HG03066 (cell line): ENCODE measurements at regions not wholly inside any gene's neighbourhood (a gene's known extent, or its start where the extent isn't known, plus 50 kb on each side); places are given as distances from the start of the nearest gene placed in this dataset.
"Not testable (repeated sequence)": the region's sequence is repeated elsewhere in the genome, so short reads cannot be mapped to it uniquely, and the experiment has no call there.

Experiments
- ATAC-seq: cut with Tn5 transposase; IDR thresholded peaks from one replicate; pipeline ENCODE4 v1.9.1; 2021; ENCODE audit warnings: low read depth; ENCODE audit not compliant: unreplicated experiment

- no peak for ATAC-seq
These were observed 932.8 kb downstream of the TTLL7 start for GRCh38 chr1:83065952-83066727.

- ATAC-seq: no peak
These were observed 934.2 kb downstream of the TTLL7 start for GRCh38 chr1:83064589-83065242.

DNA sequence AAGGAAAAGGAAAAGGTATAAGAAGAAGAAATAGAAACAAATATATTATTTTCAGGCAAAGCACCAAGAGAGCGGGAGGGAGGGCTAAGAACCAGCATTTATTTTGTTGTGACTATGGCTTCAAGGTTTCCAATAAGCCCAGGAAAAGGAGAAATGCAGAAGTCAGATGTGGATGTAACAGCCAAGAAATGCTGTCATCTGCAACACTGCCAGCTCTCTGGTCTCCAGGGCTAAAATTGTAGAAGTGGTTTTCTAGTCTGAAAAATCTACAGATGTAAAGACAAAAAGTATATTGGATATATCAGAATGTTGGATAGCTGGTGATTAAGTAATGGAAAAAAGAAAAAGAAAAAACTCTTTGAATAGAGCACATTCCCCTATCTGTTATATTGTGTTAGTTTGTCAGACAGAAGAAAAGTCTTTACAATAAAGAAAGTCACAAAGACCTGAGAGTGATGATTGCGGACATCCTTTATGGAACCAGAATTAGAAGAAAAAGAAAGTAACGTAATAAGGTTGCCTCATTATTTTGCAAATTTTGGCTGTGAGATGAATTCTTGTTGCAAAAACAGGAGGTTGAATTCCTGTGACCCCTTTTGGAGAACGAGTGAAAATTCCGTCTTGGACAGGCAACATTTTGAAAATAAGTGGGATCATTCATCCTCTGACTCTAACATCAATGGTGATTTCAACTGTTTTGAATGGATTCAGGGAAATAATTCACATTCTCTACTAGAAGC is 938.1 kb downstream of the TTLL7 start:
- ATAC-seq: no peak

DNA sequence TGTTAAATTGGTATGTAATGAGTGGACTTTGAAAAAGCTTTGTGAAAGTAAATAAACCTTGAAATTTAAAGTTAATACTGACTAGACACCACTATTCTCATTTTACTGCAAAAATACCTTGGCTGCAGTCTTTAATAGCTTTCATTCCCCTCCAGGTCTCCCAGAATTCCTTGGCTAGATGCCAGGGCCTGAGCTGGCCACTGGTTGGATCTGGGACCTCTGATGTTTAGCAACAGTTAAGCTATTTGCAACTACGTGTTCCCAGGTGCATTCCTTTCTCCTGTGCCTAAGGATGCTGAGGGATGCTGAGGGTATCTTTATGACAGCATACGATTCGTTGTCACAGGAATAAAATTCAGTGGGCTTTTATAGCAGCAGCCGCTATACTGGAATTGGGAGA is 938.7 kb downstream of the TTLL7 start:
- ATAC-seq: no peak

- no peak for ATAC-seq
These were observed 940.6 kb downstream of the TTLL7 start for GRCh38 chr1:83058327-83058726.

- no peak for ATAC-seq
These were observed 943.4 kb downstream of the TTLL7 start for GRCh38 chr1:83055391-83056170.

GRCh38 chr1:83053446-83053845 is 945.5 kb downstream of the TTLL7 start:
- ATAC-seq: no peak

GRCh38 chr1:83052865-83053264 is 946.1 kb downstream of the TTLL7 start:
- no peak for ATAC-seq

DNA sequence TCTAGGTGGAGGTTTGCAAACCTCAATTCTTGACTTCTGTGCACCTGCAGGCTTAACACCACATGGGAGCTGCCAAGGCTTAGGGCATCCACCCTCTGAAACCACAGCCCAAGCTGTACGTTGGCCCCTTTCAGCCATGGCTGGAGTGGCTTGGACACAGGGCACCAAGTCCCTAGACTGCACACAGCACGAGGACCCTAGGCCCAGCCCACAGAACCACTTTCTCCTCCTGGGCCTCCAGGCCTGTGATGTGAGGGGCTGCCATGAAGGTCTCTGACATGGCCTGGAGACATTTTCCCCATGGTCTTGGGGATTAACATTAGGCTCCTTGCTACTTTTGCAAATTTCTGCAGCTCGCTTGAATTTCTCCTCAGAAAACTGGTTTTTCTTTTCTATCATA is 947.9 kb downstream of the TTLL7 start:
- not testable (repeated sequence) for ATAC-seq

GRCh38 chr1:83043244-83043643 is 955.7 kb downstream of the TTLL7 start:
- no peak for ATAC-seq

GRCh38 chr1:83039091-83039490 is 959.8 kb downstream of the TTLL7 start:
- ATAC-seq: not testable (repeated sequence)

DNA sequence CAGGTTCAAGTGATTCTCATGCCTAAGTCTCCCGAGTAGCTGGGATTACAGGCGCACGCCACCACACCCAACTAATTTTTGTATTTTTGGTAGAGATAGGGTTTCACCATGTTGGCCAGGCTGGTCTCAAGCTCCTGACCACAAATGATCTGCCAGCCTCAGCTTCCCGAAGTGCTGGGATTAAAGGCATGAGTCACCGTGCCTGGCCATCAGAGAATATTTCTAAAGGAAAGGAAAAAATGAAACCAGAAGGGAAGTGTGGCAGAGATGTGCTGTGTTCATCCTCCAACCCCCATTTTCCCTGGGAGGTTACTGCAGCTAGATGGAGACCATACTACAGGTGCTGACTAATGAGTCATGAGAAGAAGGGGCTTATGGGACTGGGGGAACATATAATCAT is 964.1 kb downstream of the TTLL7 start:
- no peak for ATAC-seq

DNA sequence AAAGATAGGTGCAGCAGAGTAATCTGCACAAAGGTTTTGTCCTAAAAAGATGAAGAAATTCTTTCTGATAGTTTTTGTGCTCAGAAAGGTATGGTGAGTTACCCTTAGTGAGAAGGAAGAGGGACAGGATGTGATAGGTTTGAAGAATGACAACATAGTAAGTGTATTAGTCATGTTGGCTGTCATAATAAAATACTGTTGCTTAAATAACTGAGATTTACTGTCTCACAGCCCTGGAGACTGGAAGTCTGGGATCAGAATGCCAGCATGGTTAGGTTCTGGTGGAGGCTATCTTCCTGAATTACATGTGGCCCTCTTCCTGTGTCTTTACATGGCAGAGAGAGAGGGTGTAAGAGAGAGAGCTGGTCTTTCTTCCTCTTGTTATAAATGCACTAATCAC is 965.2 kb downstream of the TTLL7 start:
- ATAC-seq: no peak

DNA sequence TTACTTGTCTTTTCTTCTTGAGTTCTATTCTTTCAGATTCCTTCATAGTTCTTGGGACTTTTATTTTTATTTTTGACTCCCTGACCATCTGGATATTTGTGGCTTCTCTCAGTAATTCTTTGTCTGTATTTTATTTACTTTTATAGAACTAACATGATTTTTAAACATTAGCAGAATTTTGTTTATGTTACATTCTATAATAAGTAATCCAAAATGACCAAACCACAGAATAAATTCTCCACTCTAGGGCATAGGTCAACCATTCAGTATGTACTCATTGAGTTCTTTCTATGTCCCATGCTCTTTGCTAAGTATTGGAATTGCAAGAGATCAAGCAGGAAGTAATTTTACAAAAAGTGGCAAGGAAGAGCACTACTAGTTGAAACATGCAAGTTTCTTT is 969.0 kb downstream of the TTLL7 start:
- no peak for ATAC-seq

GRCh38 chr1:83029050-83029449 is 969.9 kb downstream of the TTLL7 start:
- no peak for ATAC-seq

GRCh38 chr1:83028467-83028866 is 970.5 kb downstream of the TTLL7 start:
- ATAC-seq: no peak

DNA sequence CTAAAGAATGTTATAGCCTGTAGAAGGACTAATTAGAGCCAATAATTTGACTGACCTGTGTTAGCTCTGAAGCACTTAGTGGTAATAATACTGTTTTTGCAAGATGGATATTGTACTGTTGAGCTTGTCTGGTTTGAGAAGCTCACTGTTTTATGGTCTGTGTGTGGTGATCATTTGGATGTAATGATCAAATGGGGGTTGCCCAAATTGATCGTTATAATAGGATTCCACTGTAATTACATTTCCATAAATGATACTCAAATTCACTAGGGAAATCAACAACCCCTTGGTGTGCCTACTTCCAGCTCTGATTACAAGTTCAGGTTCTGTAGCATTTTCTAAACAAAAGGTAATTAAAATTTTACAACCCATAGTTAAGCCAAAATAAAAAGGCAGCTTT is 971.4 kb downstream of the TTLL7 start:
- ATAC-seq: no peak

DNA sequence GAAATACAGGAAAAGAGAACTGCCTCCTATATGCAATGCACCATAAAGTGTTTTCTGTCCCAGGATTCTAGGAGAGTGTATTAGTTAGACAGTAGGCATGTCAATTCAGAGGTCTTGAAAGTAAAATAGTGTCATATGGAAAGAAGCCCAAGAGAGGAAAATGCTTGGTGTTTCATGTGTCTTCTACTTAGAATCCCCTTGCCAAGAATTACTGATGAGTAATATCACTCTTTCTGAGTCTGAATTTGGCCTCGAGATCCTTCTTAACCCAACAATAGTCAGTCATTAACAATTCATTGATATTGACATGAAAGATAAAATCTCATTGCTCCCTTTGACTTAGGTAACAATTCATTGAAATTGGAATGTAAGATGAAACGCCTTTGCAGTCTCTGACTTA is 972.2 kb downstream of the TTLL7 start:
- no peak for ATAC-seq

DNA sequence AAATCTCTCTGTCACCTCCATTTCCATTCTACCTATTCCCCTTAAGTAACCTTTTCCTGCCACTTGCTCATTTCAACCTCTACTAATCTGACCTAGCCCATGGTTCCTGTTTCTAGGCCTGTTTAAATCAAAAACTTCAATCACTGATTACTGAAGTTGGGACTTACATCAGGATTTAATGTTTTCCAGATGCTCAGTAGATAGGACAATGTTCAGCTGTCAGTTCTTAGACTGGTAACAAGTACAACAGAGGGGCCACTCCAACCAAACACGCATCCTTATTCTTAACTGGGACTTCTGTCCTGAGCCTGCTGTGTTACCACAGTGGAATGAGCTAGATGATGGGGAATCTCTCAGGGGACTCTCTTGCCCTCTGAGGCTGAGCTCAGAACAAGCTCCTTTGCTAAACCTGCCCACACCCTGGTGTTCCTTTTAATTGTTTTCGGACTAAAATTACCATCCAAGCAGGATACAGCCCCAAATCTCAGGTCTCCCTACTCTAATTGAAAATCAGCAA is 974.6 kb downstream of the TTLL7 start:
- ATAC-seq: no peak

- no peak for ATAC-seq
These were observed 975.7 kb downstream of the TTLL7 start for GRCh38 chr1:83023212-83023611.

DNA sequence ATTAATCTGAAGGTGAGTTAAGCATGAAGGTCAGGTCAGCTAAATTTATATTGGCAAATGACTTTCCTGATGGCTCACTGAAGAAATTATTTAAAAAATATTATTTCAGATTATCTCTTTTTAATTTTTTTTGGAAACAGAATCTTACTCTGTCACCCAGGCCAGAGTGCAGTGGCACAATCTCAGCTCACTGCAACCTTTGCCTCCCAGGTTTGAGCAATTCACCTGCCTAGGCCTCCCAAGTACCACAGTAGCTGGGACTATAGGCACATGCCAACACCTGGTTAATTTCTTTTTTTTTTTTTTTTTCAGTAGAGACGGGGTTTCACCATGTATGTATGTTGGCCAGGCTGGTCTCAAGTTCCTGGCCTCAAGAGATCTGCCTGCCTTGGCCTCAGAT is 976.7 kb downstream of the TTLL7 start:
- no peak for ATAC-seq
